ENCODE measurements at regions not wholly inside any gene's neighbourhood (a gene's known extent, or its start where the extent isn't known, plus 50 kb on each side); places are given as distances from the start of the nearest gene placed in this dataset.

DNA sequence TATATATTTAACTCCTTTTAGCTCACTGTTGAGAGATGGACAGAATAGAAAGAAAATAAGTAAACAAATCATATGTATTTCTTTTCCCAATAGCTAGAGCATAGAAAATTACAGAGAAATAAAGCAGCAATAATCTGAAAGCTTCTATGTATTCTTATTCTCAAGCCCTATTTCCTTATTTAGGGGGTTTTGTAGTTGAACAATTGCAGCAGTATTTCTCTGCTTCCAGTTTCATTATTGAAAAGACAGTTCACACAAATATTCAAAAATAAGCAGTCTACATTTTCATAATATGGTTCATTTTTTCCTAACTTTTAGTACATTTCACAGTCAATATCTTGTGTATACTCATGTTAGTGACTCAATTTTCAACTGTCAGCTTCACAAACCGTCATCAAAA lies 638.2 kb downstream of the MRPL39 start:
- H3K79me2 ChIP-seq (replicated peaks; ENCODE audit: insufficient read depth, low read length), result no peaks in the 10 kb centered on the region
- H3K27me3 ChIP-seq (ENCODE audit: insufficient read depth, low read depth, low read length), result no peaks in the 10 kb centered on the region
- H2AFZ ChIP-seq (ENCODE audit: low read depth, low read length), result no peak overlapping the region
- H3F3A ChIP-seq (ENCODE audit: insufficient read depth, low read length, poor library complexity, severe bottlenecking), result no peaks in the 10 kb centered on the region
- no peak overlapping the region for H3K9ac ChIP-seq (ENCODE audit: low read length)
- no peaks in the 10 kb centered on the region for H3K9me2 ChIP-seq (ENCODE audit: insufficient read depth, low read length)
- H3K27ac ChIP-seq (ENCODE audit: low read length), result no peak overlapping the region
- H3K36me3 ChIP-seq (ENCODE audit: insufficient read depth, low read length), result no peaks in the 10 kb centered on the region
- no peaks in the 10 kb centered on the region for H4K20me1 ChIP-seq (ENCODE audit: insufficient read depth)
- no peaks in the 10 kb centered on the region for H3K9me3 ChIP-seq (ENCODE audit: low read length)
- no peak overlapping the region for H3K4me3 ChIP-seq (ENCODE audit: low read length)
- no peak overlapping the region for H3K4me2 ChIP-seq (ENCODE audit: low read length)
- TF ChIP-seq, protein P1, sequence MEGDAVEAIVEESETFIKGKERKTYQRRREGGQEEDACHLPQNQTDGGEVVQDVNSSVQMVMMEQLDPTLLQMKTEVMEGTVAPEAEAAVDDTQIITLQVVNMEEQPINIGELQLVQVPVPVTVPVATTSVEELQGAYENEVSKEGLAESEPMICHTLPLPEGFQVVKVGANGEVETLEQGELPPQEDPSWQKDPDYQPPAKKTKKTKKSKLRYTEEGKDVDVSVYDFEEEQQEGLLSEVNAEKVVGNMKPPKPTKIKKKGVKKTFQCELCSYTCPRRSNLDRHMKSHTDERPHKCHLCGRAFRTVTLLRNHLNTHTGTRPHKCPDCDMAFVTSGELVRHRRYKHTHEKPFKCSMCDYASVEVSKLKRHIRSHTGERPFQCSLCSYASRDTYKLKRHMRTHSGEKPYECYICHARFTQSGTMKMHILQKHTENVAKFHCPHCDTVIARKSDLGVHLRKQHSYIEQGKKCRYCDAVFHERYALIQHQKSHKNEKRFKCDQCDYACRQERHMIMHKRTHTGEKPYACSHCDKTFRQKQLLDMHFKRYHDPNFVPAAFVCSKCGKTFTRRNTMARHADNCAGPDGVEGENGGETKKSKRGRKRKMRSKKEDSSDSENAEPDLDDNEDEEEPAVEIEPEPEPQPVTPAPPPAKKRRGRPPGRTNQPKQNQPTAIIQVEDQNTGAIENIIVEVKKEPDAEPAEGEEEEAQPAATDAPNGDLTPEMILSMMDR (IDR thresholded peaks at IDR 0.05; ENCODE audit: poor library complexity, severe bottlenecking), result no peak
- no peak for TF ChIP-seq TAF1 (IDR thresholded peaks at IDR 0.05; ENCODE audit: low read depth)
- no peak for TF ChIP-seq SMC3 (conservative IDR thresholded peaks at IDR 0.05; ENCODE audit: poor library complexity)
- no peak for TF ChIP-seq RAD21 (conservative IDR thresholded peaks at IDR 0.05)
- TF ChIP-seq, protein P2, sequence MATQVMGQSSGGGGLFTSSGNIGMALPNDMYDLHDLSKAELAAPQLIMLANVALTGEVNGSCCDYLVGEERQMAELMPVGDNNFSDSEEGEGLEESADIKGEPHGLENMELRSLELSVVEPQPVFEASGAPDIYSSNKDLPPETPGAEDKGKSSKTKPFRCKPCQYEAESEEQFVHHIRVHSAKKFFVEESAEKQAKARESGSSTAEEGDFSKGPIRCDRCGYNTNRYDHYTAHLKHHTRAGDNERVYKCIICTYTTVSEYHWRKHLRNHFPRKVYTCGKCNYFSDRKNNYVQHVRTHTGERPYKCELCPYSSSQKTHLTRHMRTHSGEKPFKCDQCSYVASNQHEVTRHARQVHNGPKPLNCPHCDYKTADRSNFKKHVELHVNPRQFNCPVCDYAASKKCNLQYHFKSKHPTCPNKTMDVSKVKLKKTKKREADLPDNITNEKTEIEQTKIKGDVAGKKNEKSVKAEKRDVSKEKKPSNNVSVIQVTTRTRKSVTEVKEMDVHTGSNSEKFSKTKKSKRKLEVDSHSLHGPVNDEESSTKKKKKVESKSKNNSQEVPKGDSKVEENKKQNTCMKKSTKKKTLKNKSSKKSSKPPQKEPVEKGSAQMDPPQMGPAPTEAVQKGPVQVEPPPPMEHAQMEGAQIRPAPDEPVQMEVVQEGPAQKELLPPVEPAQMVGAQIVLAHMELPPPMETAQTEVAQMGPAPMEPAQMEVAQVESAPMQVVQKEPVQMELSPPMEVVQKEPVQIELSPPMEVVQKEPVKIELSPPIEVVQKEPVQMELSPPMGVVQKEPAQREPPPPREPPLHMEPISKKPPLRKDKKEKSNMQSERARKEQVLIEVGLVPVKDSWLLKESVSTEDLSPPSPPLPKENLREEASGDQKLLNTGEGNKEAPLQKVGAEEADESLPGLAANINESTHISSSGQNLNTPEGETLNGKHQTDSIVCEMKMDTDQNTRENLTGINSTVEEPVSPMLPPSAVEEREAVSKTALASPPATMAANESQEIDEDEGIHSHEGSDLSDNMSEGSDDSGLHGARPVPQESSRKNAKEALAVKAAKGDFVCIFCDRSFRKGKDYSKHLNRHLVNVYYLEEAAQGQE (IDR thresholded peaks at IDR 0.05; ENCODE audit: borderline replicate concordance), result no peak
- TF ChIP-seq EZH2 (IDR thresholded peaks at IDR 0.05; ENCODE audit: borderline replicate concordance, insufficient read depth, low read length, poor library complexity, severe bottlenecking), result no peak
- TF ChIP-seq MXI1 (conservative IDR thresholded peaks at IDR 0.05; ENCODE audit: poor library complexity, severe bottlenecking), result no peak
- TF ChIP-seq POLR2AphosphoS5 (IDR thresholded peaks at IDR 0.05), result no peak
- TF ChIP-seq EP300 (conservative IDR thresholded peaks at IDR 0.05; ENCODE audit: poor library complexity, severe bottlenecking), result no peak

DNA sequence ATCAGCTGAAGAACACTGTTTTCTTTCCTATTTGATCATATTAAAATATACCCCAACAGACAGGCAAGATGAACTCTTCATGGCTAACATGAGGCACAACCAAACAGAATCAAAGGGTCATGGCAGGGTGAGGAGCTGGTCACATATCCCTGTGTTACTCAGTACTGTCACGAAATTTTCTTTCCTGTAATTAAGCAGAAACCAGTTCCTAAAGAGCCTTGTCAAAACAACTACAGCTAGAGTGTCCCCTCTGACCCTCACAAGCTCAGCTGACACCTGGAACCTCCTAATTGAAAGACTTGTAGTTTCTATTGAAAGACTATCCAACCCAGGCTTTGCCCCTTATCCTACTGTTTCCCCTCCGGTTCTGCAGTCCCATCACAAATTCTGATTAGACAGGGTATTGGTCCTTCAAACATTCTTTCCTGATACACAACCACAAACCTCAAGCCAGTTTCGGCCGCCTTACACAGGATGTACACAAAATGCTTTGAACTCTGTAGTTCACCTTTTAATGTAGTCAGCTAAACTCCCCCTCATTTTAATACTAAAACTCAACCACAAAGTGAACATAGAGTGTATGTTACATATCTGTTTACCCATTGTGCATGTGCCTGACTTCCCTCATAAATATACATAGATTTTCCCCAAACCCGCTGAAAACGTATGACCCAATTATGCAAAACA lies 651.9 kb downstream of the MRPL39 start:
- no peaks in the 10 kb centered on the region for H3K36me3 ChIP-seq (ENCODE audit: insufficient read depth, low read length)
- no peak overlapping the region for H2AFZ ChIP-seq (ENCODE audit: low read depth, low read length)
- TF ChIP-seq POLR2AphosphoS5 (IDR thresholded peaks at IDR 0.05), result no peak
- TF ChIP-seq, protein P1 (IDR thresholded peaks at IDR 0.05; ENCODE audit: poor library complexity, severe bottlenecking), result no peak
- no peak for TF ChIP-seq SMC3 (conservative IDR thresholded peaks at IDR 0.05; ENCODE audit: poor library complexity)
- no peak for TF ChIP-seq MXI1 (conservative IDR thresholded peaks at IDR 0.05; ENCODE audit: poor library complexity, severe bottlenecking)
- TF ChIP-seq, protein P2 (IDR thresholded peaks at IDR 0.05; ENCODE audit: borderline replicate concordance), result no peak
- no peak for TF ChIP-seq EP300 (conservative IDR thresholded peaks at IDR 0.05; ENCODE audit: poor library complexity, severe bottlenecking)
- no peak for TF ChIP-seq EZH2 (IDR thresholded peaks at IDR 0.05; ENCODE audit: borderline replicate concordance, insufficient read depth, low read length, poor library complexity, severe bottlenecking)
- TF ChIP-seq RAD21 (conservative IDR thresholded peaks at IDR 0.05), result no peak
- TF ChIP-seq TAF1 (IDR thresholded peaks at IDR 0.05; ENCODE audit: low read depth), result no peak
- no peaks in the 10 kb centered on the region for H3F3A ChIP-seq (ENCODE audit: insufficient read depth, low read length, poor library complexity, severe bottlenecking)
- no peak overlapping the region for H3K9ac ChIP-seq (ENCODE audit: low read length)
- H3K79me2 ChIP-seq (replicated peaks; ENCODE audit: insufficient read depth, low read length), result no peaks in the 10 kb centered on the region
- H3K9me2 ChIP-seq (ENCODE audit: insufficient read depth, low read length), result no peaks in the 10 kb centered on the region
- no peaks in the 10 kb centered on the region for H3K9me3 ChIP-seq (ENCODE audit: low read length)
- H3K4me2 ChIP-seq (ENCODE audit: low read length), result no peak overlapping the region
- H3K4me3 ChIP-seq (ENCODE audit: low read length), result no peak overlapping the region
- H4K20me1 ChIP-seq (ENCODE audit: insufficient read depth), result no peaks in the 10 kb centered on the region
- no peak overlapping the region for H3K27ac ChIP-seq (ENCODE audit: low read length)
- no peaks in the 10 kb centered on the region for H3K27me3 ChIP-seq (ENCODE audit: insufficient read depth, low read depth, low read length)

Measured in neural cell (in vitro differentiated cells).